Common myeloid progenitor, CD34-positive (primary cell): ENCODE measurements at regions not wholly inside any gene's neighbourhood (a gene's known extent, or its start where the extent isn't known, plus 50 kb on each side); places are given as distances from the start of the nearest gene placed in this dataset.

Experiments used
- CTCF ChIA-PET: fragments of 350-600 bp; sonication (Branson Sonifier 250); formaldehyde crosslinking; loops from one replicate; lab custom pipeline; 2021; ENCODE audit warnings: antibody characterized with exemption; lab: Charles Lee
- POLR2A ChIA-PET: fragments of 350-600 bp; sonication (Branson Sonifier 250); formaldehyde crosslinking; loops from one replicate; lab custom pipeline; 2021; ENCODE audit warnings: antibody characterized with exemption; lab: Charles Lee
- DNase-seq, 3 donors: peaks; one replicate each; pipeline versions ENCODE4 v3.0.0 to v3.0.0-alpha.2; 2013
- H3K27ac ChIP-seq, 2 experiments: 1 replicate in 1 of 2; 2 replicates in 1 of 2; pipeline ENCODE4 v1.7.0; 2013; ENCODE audit warnings: inconsistent platforms in 2 of 2, low read length in 2 of 2, mild to moderate bottlenecking in 2 of 2, low read depth in 1 of 2, moderate library complexity in 1 of 2; ENCODE audit not compliant: severe bottlenecking in 2 of 2, insufficient read depth in 1 of 2, poor library complexity in 1 of 2
- H3K27me3 ChIP-seq, 5 experiments: replicated peaks in 2 of 5; 1 replicate in 3 of 5; 2 replicates in 2 of 5; pipeline versions ENCODE4 v1.6.1 to v1.7.0; 2013; ENCODE audit warnings: low read length in 4 of 5, mild to moderate bottlenecking in 2 of 5, moderate library complexity in 2 of 5, inconsistent platforms in 1 of 5; ENCODE audit not compliant: insufficient read depth in 5 of 5, control insufficient read depth in 4 of 5
- H3K36me3 ChIP-seq, 4 experiments: 1 replicate in 2 of 4; 2 replicates in 2 of 4; pipeline versions ENCODE4 v1.6.1 to v1.7.0; 2013; ENCODE audit warnings: low read length in 3 of 4, control low read depth in 1 of 4, mild to moderate bottlenecking in 1 of 4; ENCODE audit not compliant: control insufficient read depth in 4 of 4, insufficient read depth in 4 of 4
- H3K4me1 ChIP-seq, 4 experiments: 1 replicate in 3 of 4; 2 replicates in 1 of 4; pipeline versions ENCODE4 v1.6.1 to v1.7.1; 2013; ENCODE audit warnings: low read length in 3 of 4, mild to moderate bottlenecking in 3 of 4, control low read depth in 1 of 4, inconsistent platforms in 1 of 4, moderate library complexity in 1 of 4; ENCODE audit not compliant: control insufficient read depth in 4 of 4, insufficient read depth in 4 of 4; ENCODE audit errors: control extremely low read depth in 1 of 4
- H3K4me3 ChIP-seq, 7 experiments: 1 replicate in 4 of 7; 2 replicates in 3 of 7; pipeline versions ENCODE4 v1.5.1 to v1.7.0; 2013; ENCODE audit warnings: mild to moderate bottlenecking in 7 of 7, low read length in 6 of 7, moderate library complexity in 6 of 7, inconsistent platforms in 2 of 7, low read depth in 2 of 7, control low read depth in 1 of 7; ENCODE audit not compliant: insufficient read depth in 4 of 7, control insufficient read depth in 1 of 7; ENCODE audit errors: extremely low read depth in 1 of 7
- H3K9me3 ChIP-seq, 5 experiments: 1 replicate in 4 of 5; 2 replicates in 1 of 5; pipeline versions ENCODE4 v1.6.1 to v1.7.1; 2013; ENCODE audit warnings: low read length in 4 of 5, mild to moderate bottlenecking in 2 of 5, inconsistent platforms in 1 of 5, low read depth in 1 of 5, moderate library complexity in 1 of 5; ENCODE audit not compliant: control insufficient read depth in 4 of 5, insufficient read depth in 2 of 5; ENCODE audit errors: control extremely low read depth in 1 of 5
- WGBS: methylation state at CpG from one replicate; pipeline ENCODE4 v1.1.5; 2013; ENCODE audit not compliant: insufficient coverage; 5-methylcytosine and 5-hydroxymethylcytosine counted together

GRCh38 chr5:165808335-165808734 is 2302.9 kb downstream of the MAT2B start:
- no peaks in the 10 kb centered on the region for H3K4me1 ChIP-seq
- H3K27ac ChIP-seq, result no peak overlapping the region
- WGBS, result 100% methylated on average over 2 of the region's 3 CpGs
- no peak overlapping the region for H3K4me3 ChIP-seq
- no peaks in the 10 kb centered on the region for H3K9me3 ChIP-seq
- CTCF ChIA-PET, result no interaction called here
- POLR2A ChIA-PET, result no interaction called here
- no peak for DNase-seq
- H3K27me3 ChIP-seq, result no peaks in the 10 kb centered on the region
- no peaks in the 10 kb centered on the region for H3K36me3 ChIP-seq

GRCh38 chr5:165809914-165810313 is 2304.5 kb downstream of the MAT2B start:
- no peak for DNase-seq
- Histone ChIP-seq H3K4me3 (no peak overlapping the region), H3K27me3 (no peaks in the 10 kb centered on the region), H3K4me1 (no peaks in the 10 kb centered on the region), H3K36me3 (no peaks in the 10 kb centered on the region), H3K27ac (no peak overlapping the region), H3K9me3 (no peaks in the 10 kb centered on the region)
- ChIA-PET CTCF (no interaction called here), POLR2A (no interaction called here)
- 80% methylated on average over 1 of the region's 3 CpGs for WGBS

- POLR2A ChIA-PET, result no interaction called here
- H3K36me3 ChIP-seq, result no peaks in the 10 kb centered on the region
- 82% methylated on average over 4 of the region's 6 CpGs for WGBS
- H3K9me3 ChIP-seq, result no peaks in the 10 kb centered on the region
- no peaks in the 10 kb centered on the region for H3K27me3 ChIP-seq
- H3K4me3 ChIP-seq, result no peak overlapping the region
- CTCF ChIA-PET, result no interaction called here
- H3K27ac ChIP-seq, result no peak overlapping the region
- no peaks in the 10 kb centered on the region for H3K4me1 ChIP-seq
- no peak for DNase-seq
These were observed 2324.1 kb downstream of the MAT2B start for GRCh38 chr5:165829504-165829903.

GRCh38 chr5:165834891-165835290 is 2329.5 kb downstream of the MAT2B start:
- H3K9me3 ChIP-seq, result no peaks in the 10 kb centered on the region
- H3K36me3 ChIP-seq, result no peaks in the 10 kb centered on the region
- DNase-seq, result no peak
- ChIA-PET CTCF (no interaction called here), POLR2A (no interaction called here)
- no peaks in the 10 kb centered on the region for H3K27me3 ChIP-seq
- H3K27ac ChIP-seq, result no peak overlapping the region
- no peak overlapping the region for H3K4me3 ChIP-seq
- no peaks in the 10 kb centered on the region for H3K4me1 ChIP-seq
- WGBS, result no CpG with 5 or more reads among the region's 4 CpGs

GRCh38 chr5:165836046-165836445 is 2330.6 kb downstream of the MAT2B start:
- DNase-seq, result no peak
- no CpG with 5 or more reads among the region's 1 CpG for WGBS
- no peaks in the 10 kb centered on the region for H3K27me3 ChIP-seq
- ChIA-PET POLR2A (no interaction called here), CTCF (no interaction called here)
- H3K36me3 ChIP-seq, result no peaks in the 10 kb centered on the region
- H3K4me3 ChIP-seq, result no peak overlapping the region
- H3K9me3 ChIP-seq, result no peaks in the 10 kb centered on the region
- no peak overlapping the region for H3K27ac ChIP-seq
- H3K4me1 ChIP-seq, result no peaks in the 10 kb centered on the region

GRCh38 chr5:165837286-165837685 is 2331.9 kb downstream of the MAT2B start:
- Histone ChIP-seq H3K4me1 (no peaks in the 10 kb centered on the region), H3K27me3 (no peaks in the 10 kb centered on the region), H3K36me3 (no peaks in the 10 kb centered on the region), H3K4me3 (no peak overlapping the region), H3K9me3 (no peaks in the 10 kb centered on the region), H3K27ac (no peak overlapping the region)
- DNase-seq, result no peak
- CTCF ChIA-PET, result no interaction called here
- WGBS, result no CpG with 5 or more reads among the region's 2 CpGs
- POLR2A ChIA-PET, result no interaction called here

- no peaks in the 10 kb centered on the region for H3K36me3 ChIP-seq
- POLR2A ChIA-PET, result no interaction called here
- CTCF ChIA-PET, result no interaction called here
- H3K27ac ChIP-seq, result no peak overlapping the region
- DNase-seq, result no peak
- H3K27me3 ChIP-seq, result no peaks in the 10 kb centered on the region
- no peaks in the 10 kb centered on the region for H3K4me1 ChIP-seq
- H3K9me3 ChIP-seq, result no peaks in the 10 kb centered on the region
- no peak overlapping the region for H3K4me3 ChIP-seq
- WGBS, result 93% methylated on average over 5 of the region's 5 CpGs
These were observed 2339.2 kb downstream of the MAT2B start for GRCh38 chr5:165844571-165844970.
